ENCODE measurements at regions not wholly inside any gene's neighbourhood (a gene's known extent, or its start where the extent isn't known, plus 50 kb on each side); places are given as distances from the start of the nearest gene placed in this dataset.
A peak's percentile ranks its signal among the peaks of the same experiment; 100 is the strongest.

GRCh38 chr3:193883551-193883950 is 252.4 kb upstream of the HES1 start:
- peaks cover 13% of the 10 kb centered on the region for H3K4me1 ChIP-seq (ENCODE audit: insufficient read depth)
- H3K27me3 ChIP-seq = no peaks in the 10 kb centered on the region
- no peaks in the 10 kb centered on the region for H3K9me2 ChIP-seq (replicated peaks; ENCODE audit: insufficient read depth)
- WGBS (ENCODE audit: low lambda C conversion rate, missing lambda C conversion rate) = 98% methylated on average over 3 of the region's 3 CpGs
- no peak overlapping the region for H3K4me3 ChIP-seq
- H3K79me2 ChIP-seq = no peaks in the 10 kb centered on the region
- H3K36me3 ChIP-seq (replicated peaks; ENCODE audit: insufficient read depth, low read depth) = no peaks in the 10 kb centered on the region
- no peaks in the 10 kb centered on the region for H4K20me1 ChIP-seq (ENCODE audit: insufficient read depth, poor library complexity, severe bottlenecking)
- no peak overlapping the region for H2AFZ ChIP-seq
- H3K27ac ChIP-seq = no peak overlapping the region
- H3K9me3 ChIP-seq (ENCODE audit: low read depth) = no peaks in the 10 kb centered on the region
- DNase-seq (ENCODE audit: low spot score) = no peak
- no peak for TF ChIP-seq EZH2 (IDR thresholded peaks at IDR 0.05; ENCODE audit: borderline replicate concordance)
- no peak for TF ChIP-seq CTCF (IDR thresholded peaks at IDR 0.05; ENCODE audit: poor library complexity)
- no peak for TF ChIP-seq EZH2phosphoT487 (IDR thresholded peaks at IDR 0.05; ENCODE audit: low read depth, severe bottlenecking, unreplicated experiment)
- no peak overlapping the region for H3K4me2 ChIP-seq

DNA sequence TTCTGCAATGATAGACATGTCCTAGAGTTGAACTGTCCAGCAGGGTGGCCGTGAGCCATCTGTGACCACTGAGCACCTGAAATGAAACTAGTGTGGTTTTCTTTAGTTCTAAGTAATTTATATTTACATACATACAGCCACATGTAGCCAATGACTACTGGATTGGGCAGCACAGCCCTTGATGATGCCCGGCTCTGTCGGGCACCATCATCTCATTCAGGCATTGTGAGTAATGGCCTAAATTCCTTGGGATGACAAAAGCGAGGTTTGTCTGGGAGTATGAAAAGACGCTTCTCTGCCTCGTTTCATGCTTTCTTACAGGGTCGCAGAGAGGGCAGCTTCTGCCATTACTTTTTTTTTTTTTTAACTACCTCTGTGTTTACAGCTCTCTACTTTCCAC is 251.9 kb upstream of the HES1 start:
- H3K36me3 ChIP-seq (replicated peaks; ENCODE audit: insufficient read depth, low read depth) = no peaks in the 10 kb centered on the region
- TF ChIP-seq EZH2phosphoT487 (IDR thresholded peaks at IDR 0.05; ENCODE audit: low read depth, severe bottlenecking, unreplicated experiment) = no peak
- no peak for TF ChIP-seq EZH2 (IDR thresholded peaks at IDR 0.05; ENCODE audit: borderline replicate concordance)
- TF ChIP-seq CTCF (IDR thresholded peaks at IDR 0.05; ENCODE audit: poor library complexity) = no peak
- H3K79me2 ChIP-seq = no peaks in the 10 kb centered on the region
- DNase-seq (ENCODE audit: low spot score) = no peak
- H4K20me1 ChIP-seq (ENCODE audit: insufficient read depth, poor library complexity, severe bottlenecking) = no peaks in the 10 kb centered on the region
- H2AFZ ChIP-seq = no peak overlapping the region
- H3K4me2 ChIP-seq = no peak overlapping the region
- no peak overlapping the region for H3K4me3 ChIP-seq
- peaks cover 13% of the 10 kb centered on the region for H3K4me1 ChIP-seq (ENCODE audit: insufficient read depth)
- peak overlapping the region; percentile 61 for H3K27ac ChIP-seq
- no peaks in the 10 kb centered on the region for H3K9me3 ChIP-seq (ENCODE audit: low read depth)
- H3K27me3 ChIP-seq = no peaks in the 10 kb centered on the region
- H3K9me2 ChIP-seq (replicated peaks; ENCODE audit: insufficient read depth) = no peaks in the 10 kb centered on the region
- 59% methylated on average over 7 of the region's 7 CpGs for WGBS (ENCODE audit: low lambda C conversion rate, missing lambda C conversion rate)

- H3K27ac ChIP-seq = peak overlapping the region; percentile 61
These were observed 251.3 kb upstream of the HES1 start for GRCh38 chr3:193884652-193885051.

More at GRCh38 chr3:193884652-193885051, 251.3 kb upstream of the HES1 start:
- no peak for TF ChIP-seq EZH2 (IDR thresholded peaks at IDR 0.05; ENCODE audit: borderline replicate concordance)
- no peak for TF ChIP-seq CTCF (IDR thresholded peaks at IDR 0.05; ENCODE audit: poor library complexity)
- no peak for TF ChIP-seq EZH2phosphoT487 (IDR thresholded peaks at IDR 0.05; ENCODE audit: low read depth, severe bottlenecking, unreplicated experiment)
- H3K9me2 ChIP-seq (replicated peaks; ENCODE audit: insufficient read depth) = no peaks in the 10 kb centered on the region
- DNase-seq (ENCODE audit: low spot score) = no peak
- no peaks in the 10 kb centered on the region for H4K20me1 ChIP-seq (ENCODE audit: insufficient read depth, poor library complexity, severe bottlenecking)
- H3K4me1 ChIP-seq (ENCODE audit: insufficient read depth) = peaks cover 13% of the 10 kb centered on the region
- no peak overlapping the region for H2AFZ ChIP-seq
- H3K27me3 ChIP-seq = no peaks in the 10 kb centered on the region
- no peaks in the 10 kb centered on the region for H3K79me2 ChIP-seq
- no peaks in the 10 kb centered on the region for H3K36me3 ChIP-seq (replicated peaks; ENCODE audit: insufficient read depth, low read depth)
- H3K4me2 ChIP-seq = no peak overlapping the region
- no peak overlapping the region for H3K4me3 ChIP-seq
- no peaks in the 10 kb centered on the region for H3K9me3 ChIP-seq (ENCODE audit: low read depth)
- 82% methylated on average over 4 of the region's 4 CpGs for WGBS (ENCODE audit: low lambda C conversion rate, missing lambda C conversion rate)

Data from hepatocyte (in vitro differentiated cells).